NCI-H82 treated with DMSO at 0.1 percent for 48 hours (cell line): ENCODE measurements at regions not wholly inside any gene's neighbourhood (a gene's known extent, or its start where the extent isn't known, plus 50 kb on each side); places are given as distances from the start of the nearest gene placed in this dataset.
"Not testable (repeated sequence)": the region's sequence is repeated elsewhere in the genome, so short reads cannot be mapped to it uniquely, and the experiment has no call there.

Experiments used
- DNase-seq: peaks from one replicate; lab custom pipeline; 2025; ENCODE audit not compliant: unreplicated experiment; lab: John Stamatoyannopoulos, UW

- DNase-seq = no peak
These were observed 98.7 kb upstream of the RGS1 start for GRCh38 chr1:192476802-192477298.

- peak; percentile 21 for DNase-seq
These were observed 97.9 kb upstream of the RGS1 start for GRCh38 chr1:192477630-192478029.

GRCh38 chr1:192485692-192486436 lies 89.7 kb upstream of the RGS1 start:
- DNase-seq = no peak

GRCh38 chr1:192488058-192488457 lies 87.5 kb upstream of the RGS1 start:
- DNase-seq = no peak

GRCh38 chr1:192489047-192489446 lies 86.5 kb upstream of the RGS1 start:
- DNase-seq = no peak

- DNase-seq = peak; percentile 23
These were observed 85.8 kb upstream of the RGS1 start for GRCh38 chr1:192489748-192490147.

GRCh38 chr1:192491804-192492554 lies 83.6 kb upstream of the RGS1 start:
- DNase-seq = no peak

GRCh38 chr1:192493584-192493983 lies 82.0 kb upstream of the RGS1 start:
- DNase-seq = no peak

- DNase-seq = no peak
These were observed 79.1 kb upstream of the RGS1 start for GRCh38 chr1:192496369-192497056.

- no peak for DNase-seq
These were observed 78.3 kb upstream of the RGS1 start for GRCh38 chr1:192497214-192497794.

GRCh38 chr1:192498092-192498491 lies 77.5 kb upstream of the RGS1 start:
- DNase-seq = not testable (repeated sequence)

- DNase-seq = not testable (repeated sequence)
These were observed 76.5 kb upstream of the RGS1 start for GRCh38 chr1:192499061-192499581.

- not testable (repeated sequence) for DNase-seq
These were observed 75.0 kb upstream of the RGS1 start for GRCh38 chr1:192500541-192500940.

GRCh38 chr1:192506741-192507155 lies 68.8 kb upstream of the RGS1 start:
- DNase-seq = peak; percentile 36

- DNase-seq = no peak
These were observed 63.0 kb upstream of the RGS1 start for GRCh38 chr1:192512426-192513162.

- no peak for DNase-seq
These were observed 62.4 kb upstream of the RGS1 start for GRCh38 chr1:192513196-192513595.

GRCh38 chr1:192513697-192514096 lies 61.9 kb upstream of the RGS1 start:
- DNase-seq = no peak

- peak; percentile 92 for DNase-seq
These were observed 58.7 kb upstream of the RGS1 start for GRCh38 chr1:192516776-192517297.

- not testable (repeated sequence) for DNase-seq
These were observed 57.7 kb upstream of the RGS1 start for GRCh38 chr1:192517716-192518355.

- no peak for DNase-seq
These were observed 56.9 kb upstream of the RGS1 start for GRCh38 chr1:192518700-192519099.
